Ishikawa (cell line): ENCODE measurements at regions not wholly inside any gene's neighbourhood (a gene's known extent, or its start where the extent isn't known, plus 50 kb on each side); places are given as distances from the start of the nearest gene placed in this dataset.

Experiments
- CEBPB ChIP-seq: IDR thresholded peaks from 2 replicates; pipeline ENCODE4 v1.6.1; 2012
- CREB1 ChIP-seq: IDR thresholded peaks from 2 replicates; pipeline ENCODE4 v1.6.1; 2012; ENCODE audit warnings: low read depth
- EGR1 ChIP-seq: IDR thresholded peaks from 2 replicates; pipeline ENCODE4 v1.6.1; 2012
- EP300 ChIP-seq: IDR thresholded peaks from 2 replicates; pipeline ENCODE4 v1.6.1; 2012; ENCODE audit warnings: borderline replicate concordance
- FOXM1 ChIP-seq: IDR thresholded peaks from 2 replicates; pipeline ENCODE4 v1.6.1; 2012; ENCODE audit warnings: low read depth, borderline replicate concordance
- MAX ChIP-seq: IDR thresholded peaks from 2 replicates; pipeline ENCODE4 v1.6.1; 2012
- NFIC ChIP-seq: IDR thresholded peaks from 2 replicates; pipeline ENCODE4 v1.6.1; 2012
- RAD21 ChIP-seq: IDR thresholded peaks from 2 replicates; pipeline ENCODE4 v1.6.1; 2012; ENCODE audit warnings: low read depth
- REST ChIP-seq: IDR thresholded peaks from 2 replicates; pipeline ENCODE4 v1.6.1; 2012; ENCODE audit warnings: low read depth, mild to moderate bottlenecking
- TAF1 ChIP-seq: IDR thresholded peaks from 2 replicates; pipeline ENCODE4 v1.6.1; 2012; ENCODE audit warnings: low read depth, mild to moderate bottlenecking
- TCF12 ChIP-seq: IDR thresholded peaks from 2 replicates; pipeline ENCODE4 v1.6.1; 2012; ENCODE audit warnings: low read depth
- TEAD4 ChIP-seq: IDR thresholded peaks from 2 replicates; pipeline ENCODE4 v1.6.1; 2012
- USF1 ChIP-seq: IDR thresholded peaks from 2 replicates; pipeline ENCODE4 v1.6.1; 2012
- YY1 ChIP-seq: IDR thresholded peaks from 2 replicates; pipeline ENCODE4 v1.6.1; 2012; ENCODE audit warnings: low read depth
- ZBTB7A ChIP-seq: IDR thresholded peaks from 2 replicates; pipeline ENCODE4 v1.6.1; 2012; ENCODE audit warnings: low read depth

- TF ChIP-seq EGR1: no peak
- TF ChIP-seq CREB1: no peak
- TF ChIP-seq MAX: no peak
- TF ChIP-seq RAD21: no peak
- TF ChIP-seq NFIC: no peak
- no peak for TF ChIP-seq FOXM1
- no peak for TF ChIP-seq REST
- no peak for TF ChIP-seq EP300
- no peak for TF ChIP-seq TCF12
- TF ChIP-seq ZBTB7A: no peak
- TF ChIP-seq YY1: no peak
Observed at GRCh38 chr13:111575276-111575675, 254.8 kb downstream of the TEX29 start.

GRCh38 chr13:111575719-111576118, 255.3 kb downstream of the TEX29 start:
- TF ChIP-seq NFIC (no peak), REST (no peak)

GRCh38 chr13:111577208-111577828, 256.9 kb downstream of the TEX29 start:
- TF ChIP-seq TAF1: no peak
- TF ChIP-seq TCF12: no peak
- no peak for TF ChIP-seq EGR1
- TF ChIP-seq REST: no peak
- no peak for TF ChIP-seq ZBTB7A
- no peak for TF ChIP-seq FOXM1
- TF ChIP-seq TEAD4: no peak
- TF ChIP-seq CEBPB: no peak
- no peak for TF ChIP-seq CREB1
- no peak for TF ChIP-seq NFIC
- no peak for TF ChIP-seq MAX
- no peak for TF ChIP-seq USF1
- no peak for TF ChIP-seq YY1
- TF ChIP-seq RAD21: no peak
- no peak for TF ChIP-seq EP300

GRCh38 chr13:111577956-111578605, 257.6 kb downstream of the TEX29 start:
- TF ChIP-seq ZBTB7A: no peak
- no peak for TF ChIP-seq YY1
- TF ChIP-seq EGR1: no peak
- TF ChIP-seq REST: no peak
- TF ChIP-seq EP300: no peak
- TF ChIP-seq CEBPB: no peak
- no peak for TF ChIP-seq RAD21
- no peak for TF ChIP-seq USF1
- TF ChIP-seq CREB1: no peak
- TF ChIP-seq TAF1: no peak
- TF ChIP-seq TCF12: no peak
- TF ChIP-seq NFIC: no peak
- TF ChIP-seq FOXM1: no peak
- TF ChIP-seq TEAD4: no peak
- no peak for TF ChIP-seq MAX
